AG04450 (cell line): ENCODE measurements at regions not wholly inside any gene's neighbourhood (a gene's known extent, or its start where the extent isn't known, plus 50 kb on each side); places are given as distances from the start of the nearest gene placed in this dataset.

ENCODE experiments used
- CTCF ChIA-PET: fragments of 300-600, 350-600 bp; formaldehyde crosslinking; extraction: SDS; loops from one replicate; lab custom pipeline; 2022; ENCODE audit warnings: antibody characterized with exemption, inconsistent platforms; lab: Charles Lee
- POLR2A ChIA-PET: fragments of 350-600 bp; formaldehyde crosslinking; extraction: SDS; loops from one replicate; lab custom pipeline; 2021; ENCODE audit warnings: antibody characterized with exemption, inconsistent platforms; lab: Yijun Ruan, JAX
- DNase-seq: peaks from one replicate; pipeline ENCODE4 v3.0.0-alpha.2; 2011; ENCODE audit warnings: low read depth, low spot score
- H3K27ac ChIP-seq: one replicate; pipeline ENCODE4 v1.5.1; 2012; ENCODE audit warnings: low read depth, low read length, control low read depth
- H3K27me3 ChIP-seq: one replicate; pipeline ENCODE4 v1.6.0; 2012; ENCODE audit warnings: low read length; ENCODE audit not compliant: control insufficient read depth, insufficient read depth
- H3K4me3 ChIP-seq: 2 replicates; pipeline ENCODE4 v1.5.1; 2011; ENCODE audit warnings: mild to moderate bottlenecking, low read depth, low read length, control low read depth
- H3K9me3 ChIP-seq: 2 replicates; pipeline ENCODE4 v1.5.1; 2012; ENCODE audit warnings: low read length; ENCODE audit not compliant: control insufficient read depth, insufficient read depth
- CTCF ChIP-seq: IDR thresholded peaks from 2 replicates; pipeline ENCODE4 v1.5.1; 2011; ENCODE audit warnings: low read depth, low read length, control low read depth, inconsistent platforms

- Histone ChIP-seq H3K27ac (peak overlapping the region; percentile 54), H3K4me3 (no peak overlapping the region), H3K27me3 (no peaks in the 10 kb centered on the region), H3K9me3 (no peaks in the 10 kb centered on the region)
- no peak for TF ChIP-seq CTCF
- DNase-seq = peak; percentile 72
- ChIA-PET POLR2A (interaction anchor here (0.9 kb wide), 1 partner anchor 55 kb away, joined by 3 read pairs; no protein-coding TSS in a partner anchor), CTCF (interaction anchor here (0.6 to 0.9 kb wide), 4 partner anchors 23 to 41 kb away, joined by 3 to 7 read pairs (median 3); no protein-coding TSS in a partner anchor)
Observed at GRCh38 chr12:75908961-75909605, 122.5 kb downstream of the PHLDA1 start.

- TF ChIP-seq CTCF = no peak
- H3K27ac ChIP-seq = no peak overlapping the region
- no peaks in the 10 kb centered on the region for H3K27me3 ChIP-seq
- H3K4me3 ChIP-seq = no peak overlapping the region
- no peaks in the 10 kb centered on the region for H3K9me3 ChIP-seq
- DNase-seq = no peak
- CTCF ChIA-PET = no interaction called here
- POLR2A ChIA-PET = no interaction called here
Observed at GRCh38 chr12:75905922-75906321, 125.7 kb downstream of the PHLDA1 start.

- DNase-seq = no peak
- TF ChIP-seq CTCF = no peak
- Histone ChIP-seq H3K9me3 (no peaks in the 10 kb centered on the region; the same call in 1 of the 2 replicates), H3K4me3 (no peak overlapping the region), H3K27me3 (no peaks in the 10 kb centered on the region), H3K27ac (no peak overlapping the region)
- POLR2A ChIA-PET = no interaction called here
- CTCF ChIA-PET = no interaction called here
Observed at GRCh38 chr12:75900781-75901254, 130.8 kb downstream of the PHLDA1 start.

DNA sequence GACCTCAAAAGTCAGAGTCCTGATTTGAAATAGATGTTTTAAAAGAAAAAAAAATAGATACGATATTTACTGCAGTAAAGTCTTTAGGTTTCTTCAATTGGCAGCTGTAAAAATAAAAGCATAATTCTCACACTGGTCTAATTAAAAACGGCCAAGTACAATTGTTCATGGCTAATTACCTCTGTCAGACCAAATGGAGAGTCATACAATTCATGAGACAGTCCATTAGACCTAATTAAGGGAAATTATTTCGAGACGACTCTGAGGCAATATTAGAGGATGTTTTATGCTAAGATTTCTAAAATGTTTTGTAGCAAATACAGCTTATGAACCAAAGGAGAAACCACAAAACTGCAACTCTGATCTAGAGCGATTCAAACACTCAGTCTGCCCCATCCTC is 131.3 kb downstream of the PHLDA1 start:
- POLR2A ChIA-PET = no interaction called here
- CTCF ChIA-PET = no interaction called here
- TF ChIP-seq CTCF = no peak
- Histone ChIP-seq H3K9me3 (no peaks in the 10 kb centered on the region; the same call in 1 of the 2 replicates), H3K4me3 (no peak overlapping the region), H3K27ac (no peak overlapping the region), H3K27me3 (no peaks in the 10 kb centered on the region)
- no peak for DNase-seq

DNA sequence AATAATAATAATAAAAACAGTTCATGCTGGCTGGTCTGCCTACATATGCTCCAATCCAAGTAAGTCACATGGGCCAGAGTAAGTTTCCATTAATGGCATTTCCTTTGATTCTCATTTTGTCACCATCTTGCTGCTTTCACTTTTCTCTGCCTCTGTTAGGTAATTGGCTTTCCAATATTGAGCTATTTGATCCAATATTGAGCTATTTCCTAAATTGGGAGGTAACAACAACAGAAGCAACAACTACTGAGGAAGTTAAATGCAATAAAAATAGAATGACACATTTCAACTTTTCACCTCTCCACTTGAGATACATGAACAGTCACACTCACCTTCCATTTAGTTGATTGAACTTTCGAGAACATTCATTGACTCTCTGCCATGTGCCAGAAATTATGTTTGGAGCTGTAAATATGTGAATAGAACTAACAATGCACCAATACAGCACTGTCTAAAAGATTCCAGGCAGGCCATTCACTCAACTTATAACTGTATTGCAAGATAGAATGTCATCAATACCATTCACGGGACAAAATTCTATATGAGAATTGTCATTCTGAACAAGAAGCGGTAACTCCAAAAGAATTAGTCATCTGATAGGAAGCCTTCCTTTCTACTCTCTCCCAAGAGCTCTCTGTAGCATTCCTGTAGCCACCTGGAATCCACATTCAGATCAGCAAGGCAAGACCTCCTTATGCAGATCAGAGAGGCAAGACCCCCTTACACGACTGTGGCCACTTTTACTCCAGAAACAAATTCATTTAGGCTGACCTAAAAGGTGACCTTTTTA is 136.4 kb downstream of the PHLDA1 start:
- POLR2A ChIA-PET = no interaction called here
- DNase-seq = no peak
- no peak overlapping the region for H3K4me3 ChIP-seq
- TF ChIP-seq CTCF = no peak
- no peaks in the 10 kb centered on the region for H3K27me3 ChIP-seq
- no peaks in the 10 kb centered on the region; the same call in 1 of the 2 replicates for H3K9me3 ChIP-seq
- H3K27ac ChIP-seq = no peak overlapping the region
- CTCF ChIA-PET = interaction anchor here (0.5 kb wide), 1 partner anchor 17 kb away, joined by 3 read pairs; no protein-coding TSS in a partner anchor
